OCI-LY3 (cell line): ENCODE measurements at regions not wholly inside any gene's neighbourhood (a gene's known extent, or its start where the extent isn't known, plus 50 kb on each side); places are given as distances from the start of the nearest gene placed in this dataset.

ENCODE experiments used
- EZH2phosphoT487 ChIP-seq: fragments of 200-600 bp; shearing (Covaris generic); IDR thresholded peaks from 2 replicates; pipeline ENCODE4 v1.6.1; 2018; ENCODE audit warnings: antibody characterized with exemption, mixed run types, low read depth
- TF ChIP-seq, protein P1 (sequence below): fragments of 200-600, 300-600 bp; sonication (generic); IDR thresholded peaks from 2 replicates; pipeline ENCODE4 v1.5.1; 2014; ENCODE audit warnings: antibody characterized with exemption, low read length, low read depth

DNA sequence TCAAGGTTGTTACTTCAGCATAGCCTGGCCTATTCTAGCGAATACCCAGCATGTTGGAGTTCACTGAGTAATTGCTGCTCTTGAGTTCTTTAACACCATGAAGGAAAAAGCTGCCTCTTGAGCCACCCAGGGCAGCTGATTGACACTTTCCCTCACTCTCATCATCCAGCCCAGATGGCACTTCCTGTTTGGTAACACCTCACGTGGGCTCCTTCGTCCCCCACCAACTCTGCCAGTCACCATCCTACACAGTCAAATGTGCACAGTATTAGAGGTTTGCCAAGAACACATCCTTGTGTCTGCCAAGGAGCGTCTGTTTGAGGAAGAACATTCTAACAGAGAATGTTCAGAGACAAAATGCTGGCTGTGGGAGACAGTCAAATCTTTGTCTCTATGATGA is 266.3 kb downstream of the RPLP1 start:
- TF ChIP-seq, protein P1, sequence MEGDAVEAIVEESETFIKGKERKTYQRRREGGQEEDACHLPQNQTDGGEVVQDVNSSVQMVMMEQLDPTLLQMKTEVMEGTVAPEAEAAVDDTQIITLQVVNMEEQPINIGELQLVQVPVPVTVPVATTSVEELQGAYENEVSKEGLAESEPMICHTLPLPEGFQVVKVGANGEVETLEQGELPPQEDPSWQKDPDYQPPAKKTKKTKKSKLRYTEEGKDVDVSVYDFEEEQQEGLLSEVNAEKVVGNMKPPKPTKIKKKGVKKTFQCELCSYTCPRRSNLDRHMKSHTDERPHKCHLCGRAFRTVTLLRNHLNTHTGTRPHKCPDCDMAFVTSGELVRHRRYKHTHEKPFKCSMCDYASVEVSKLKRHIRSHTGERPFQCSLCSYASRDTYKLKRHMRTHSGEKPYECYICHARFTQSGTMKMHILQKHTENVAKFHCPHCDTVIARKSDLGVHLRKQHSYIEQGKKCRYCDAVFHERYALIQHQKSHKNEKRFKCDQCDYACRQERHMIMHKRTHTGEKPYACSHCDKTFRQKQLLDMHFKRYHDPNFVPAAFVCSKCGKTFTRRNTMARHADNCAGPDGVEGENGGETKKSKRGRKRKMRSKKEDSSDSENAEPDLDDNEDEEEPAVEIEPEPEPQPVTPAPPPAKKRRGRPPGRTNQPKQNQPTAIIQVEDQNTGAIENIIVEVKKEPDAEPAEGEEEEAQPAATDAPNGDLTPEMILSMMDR = no peak
- no peak for TF ChIP-seq EZH2phosphoT487
